ENCODE measurements at regions not wholly inside any gene's neighbourhood (a gene's known extent, or its start where the extent isn't known, plus 50 kb on each side); places are given as distances from the start of the nearest gene placed in this dataset.

GRCh38 chr21:25387665-25388064 is 219.6 kb downstream of the MRPL39 start:
- TF ChIP-seq CTCF (IDR thresholded peaks at IDR 0.05; ENCODE audit: insufficient read depth, low read depth, low read length) (no peak), EZH2 (IDR thresholded peaks at IDR 0.05; ENCODE audit: insufficient read depth, low read length) (no peak)

All from astrocyte (in vitro differentiated cells and primary cell).